ENCODE measurements at regions not wholly inside any gene's neighbourhood (a gene's known extent, or its start where the extent isn't known, plus 50 kb on each side); places are given as distances from the start of the nearest gene placed in this dataset.

GRCh38 chr5:127210042-127210441 lies 80.6 kb upstream of the MEGF10 start:
- no peak for TF ChIP-seq CTCF (IDR thresholded peaks at IDR 0.05; ENCODE audit: low read length)
- TF ChIP-seq EZH2 (optimal IDR thresholded peaks at IDR 0.05; ENCODE audit: low read depth, low read length) = no peak
- TF ChIP-seq EZH2phosphoT487 (IDR thresholded peaks at IDR 0.05; ENCODE audit: low read length) = no peak
- no peak for DNase-seq

DNA sequence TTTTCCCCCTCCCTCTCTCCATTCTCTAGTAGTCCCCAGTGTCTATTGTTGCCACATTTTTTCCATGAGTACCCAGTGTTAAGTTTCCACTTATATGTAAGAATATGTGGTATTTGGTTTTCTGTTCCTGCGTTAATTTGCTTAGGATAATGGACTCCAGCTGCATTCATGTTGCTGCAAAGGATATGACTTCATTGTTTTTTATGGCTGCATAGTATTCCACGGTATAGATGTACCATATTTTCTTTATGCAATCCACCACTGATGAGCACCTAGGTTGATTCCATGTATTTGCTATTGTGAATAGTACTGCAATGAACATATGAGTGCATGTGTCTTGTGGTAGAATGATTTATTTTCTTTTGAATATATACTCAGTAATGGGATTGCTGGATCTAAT lies 77.4 kb upstream of the MEGF10 start:
- H3K4me1 ChIP-seq (ENCODE audit: low read length) = no peaks in the 10 kb centered on the region
- no peak for DNase-seq
- no peaks in the 10 kb centered on the region for H3K27me3 ChIP-seq (replicated peaks; ENCODE audit: insufficient read depth, low read length)
- no peak overlapping the region for H2AFZ ChIP-seq (ENCODE audit: low read length)
- TF ChIP-seq EZH2phosphoT487 (IDR thresholded peaks at IDR 0.05; ENCODE audit: low read length) = no peak
- no peak for TF ChIP-seq CTCF (IDR thresholded peaks at IDR 0.05; ENCODE audit: low read length)
- TF ChIP-seq EZH2 (optimal IDR thresholded peaks at IDR 0.05; ENCODE audit: low read depth, low read length) = no peak
- no peaks in the 10 kb centered on the region for H3F3A ChIP-seq (ENCODE audit: insufficient read depth, low read length)
- no peak overlapping the region for H3K27ac ChIP-seq (ENCODE audit: low read length)
- no peaks in the 10 kb centered on the region for H3K9me2 ChIP-seq (replicated peaks; ENCODE audit: insufficient read depth, low read length)
- no peak overlapping the region for H3K4me3 ChIP-seq (ENCODE audit: low read length)
- no peak overlapping the region for H3K9ac ChIP-seq (ENCODE audit: low read length)
- no peaks in the 10 kb centered on the region for H3K9me3 ChIP-seq (replicated peaks; ENCODE audit: insufficient read depth, low read length)
- no peak overlapping the region for H3K4me2 ChIP-seq (ENCODE audit: low read depth, low read length)
- no peaks in the 10 kb centered on the region for H3K79me2 ChIP-seq (ENCODE audit: low read length)
- H3K36me3 ChIP-seq (replicated peaks; ENCODE audit: insufficient read depth, low read length) = no peaks in the 10 kb centered on the region
- H4K20me1 ChIP-seq (ENCODE audit: insufficient read depth, low read length) = no peaks in the 10 kb centered on the region

More at GRCh38 chr5:127210042-127210441, 80.6 kb upstream of the MEGF10 start:
- no peak overlapping the region for H3K4me2 ChIP-seq (ENCODE audit: low read depth, low read length)
- H2AFZ ChIP-seq (ENCODE audit: low read length) = no peak overlapping the region
- H3K9me2 ChIP-seq (replicated peaks; ENCODE audit: insufficient read depth, low read length) = no peaks in the 10 kb centered on the region
- H3F3A ChIP-seq (ENCODE audit: insufficient read depth, low read length) = no peaks in the 10 kb centered on the region
- no peaks in the 10 kb centered on the region for H3K36me3 ChIP-seq (replicated peaks; ENCODE audit: insufficient read depth, low read length)
- H3K79me2 ChIP-seq (ENCODE audit: low read length) = no peaks in the 10 kb centered on the region
- H3K27me3 ChIP-seq (replicated peaks; ENCODE audit: insufficient read depth, low read length) = no peaks in the 10 kb centered on the region
- no peak overlapping the region for H3K27ac ChIP-seq (ENCODE audit: low read length)
- no peak overlapping the region for H3K4me3 ChIP-seq (ENCODE audit: low read length)
- H4K20me1 ChIP-seq (ENCODE audit: insufficient read depth, low read length) = no peaks in the 10 kb centered on the region
- H3K9ac ChIP-seq (ENCODE audit: low read length) = no peak overlapping the region
- no peaks in the 10 kb centered on the region for H3K4me1 ChIP-seq (ENCODE audit: low read length)
- H3K9me3 ChIP-seq (replicated peaks; ENCODE audit: insufficient read depth, low read length) = no peaks in the 10 kb centered on the region

GRCh38 chr5:127216143-127216542 lies 74.5 kb upstream of the MEGF10 start:
- Histone ChIP-seq H3K36me3 (replicated peaks; ENCODE audit: insufficient read depth, low read length) (no peaks in the 10 kb centered on the region), H3K4me1 (ENCODE audit: low read length) (no peaks in the 10 kb centered on the region), H3K4me2 (ENCODE audit: low read depth, low read length) (no peak overlapping the region), H3K9me3 (replicated peaks; ENCODE audit: insufficient read depth, low read length) (no peaks in the 10 kb centered on the region), H3F3A (ENCODE audit: insufficient read depth, low read length) (no peaks in the 10 kb centered on the region), H2AFZ (ENCODE audit: low read length) (no peak overlapping the region), H3K27me3 (replicated peaks; ENCODE audit: insufficient read depth, low read length) (no peaks in the 10 kb centered on the region), H3K9ac (ENCODE audit: low read length) (no peak overlapping the region), H3K27ac (ENCODE audit: low read length) (no peak overlapping the region), H3K9me2 (replicated peaks; ENCODE audit: insufficient read depth, low read length) (no peaks in the 10 kb centered on the region), H4K20me1 (ENCODE audit: insufficient read depth, low read length) (no peaks in the 10 kb centered on the region), H3K79me2 (ENCODE audit: low read length) (no peaks in the 10 kb centered on the region), H3K4me3 (ENCODE audit: low read length) (no peak overlapping the region)
- DNase-seq = no peak
- TF ChIP-seq EZH2phosphoT487 (IDR thresholded peaks at IDR 0.05; ENCODE audit: low read length) = no peak
- TF ChIP-seq CTCF (IDR thresholded peaks at IDR 0.05; ENCODE audit: low read length) = no peak

All from MM.1S (cell line).